Transverse colon (tissue), 4 donors: ENCODE measurements at regions not wholly inside any gene's neighbourhood (a gene's known extent, or its start where the extent isn't known, plus 50 kb on each side); places are given as distances from the start of the nearest gene placed in this dataset.

Source experiments
- DNase-seq: peaks from one replicate; pipeline ENCODE4 v3.0.0-alpha.2; 2019
- H3K27ac ChIP-seq, 4 donors: fragments of 200-600 bp; sonication (generic); 2 replicates each; pipeline ENCODE4 v1.5.1; 2016 to 2018; ENCODE audit warnings: inconsistent platforms in 4 of 4
- H3K27me3 ChIP-seq: fragments of 200-600 bp; sonication (generic); 2 replicates; pipeline ENCODE4 v1.5.1; 2017; ENCODE audit warnings: inconsistent platforms
- H3K36me3 ChIP-seq, 4 donors: fragments of 200-600 bp; sonication (generic); 2 replicates each; pipeline ENCODE4 v1.5.1; 2017 to 2019; ENCODE audit warnings: inconsistent platforms in 4 of 4
- H3K4me1 ChIP-seq, 4 donors: fragments of 200-600 bp; sonication (generic); 2 replicates each; pipeline ENCODE4 v1.5.1; 2017 to 2020; ENCODE audit warnings: inconsistent platforms in 4 of 4
- H3K4me3 ChIP-seq, 4 donors: fragments of 200-600 bp; sonication (generic); 1 replicate in 1 of 4; 2 replicates in 3 of 4; pipeline versions ENCODE4 v1.5.1 to v1.6.1; 2017 to 2019; ENCODE audit warnings: inconsistent platforms in 4 of 4
- H3K9me3 ChIP-seq, 2 donors: fragments of 200-600 bp; sonication (generic); 2 replicates each; pipeline ENCODE4 v1.5.1; 2017 to 2019; ENCODE audit warnings: inconsistent platforms in 2 of 2
- EP300 ChIP-seq: sonication (generic); formaldehyde crosslinking; IDR thresholded peaks from one replicate; pipeline ENCODE4 v1.6.1; 2017; ENCODE audit warnings: antibody characterized with exemption, low read depth
- POLR2A ChIP-seq: fragments of 450-650 bp; IDR thresholded peaks from one replicate; pipeline ENCODE4 v1.6.1; 2016; ENCODE audit warnings: antibody characterized with exemption, mild to moderate bottlenecking, moderate library complexity
- POLR2AphosphoS5 ChIP-seq, 3 donors: sonication (generic); formaldehyde crosslinking; IDR thresholded peaks; one replicate each; pipeline ENCODE4 v1.6.1; 2016; ENCODE audit warnings: antibody characterized with exemption in 3 of 3
- WGBS, 2 donors: methylation state at CpG; one replicate each; pipeline ENCODE4 v1.1.5; 2018; ENCODE audit warnings: low coverage in 1 of 2; 5-methylcytosine and 5-hydroxymethylcytosine counted together
- in situ Hi-C, 4 donors: fragments of 200-750 bp; cut with MboI; loops; one replicate each; pipeline versions ENCODE4 v1.15.0 to v1.15.1; 2017; ENCODE audit warnings: low sequenced_read_pairs in 3 of 4, low pct_ligation_motif_present in 1 of 4, low pct_unique_long_range_greater_than_20kb in 1 of 4
- intact Hi-C: fragments of 100-400 bp; cut with DNase I; formaldehyde crosslinking; loops from one replicate; pipeline ENCODE4 v1.15.1; 2023; ENCODE audit warnings: low total_unique reads
- TF ChIP-seq, protein P1 (sequence below), 5 experiments: fragments of 200-600 bp in 3 of 5; fragments of 450-650 bp in 2 of 5; sonication (generic) in 3 of 5; IDR thresholded peaks; 1 replicate in 2 of 5; 2 replicates in 3 of 5; pipeline ENCODE4 v1.5.1; 2016 to 2017; ENCODE audit warnings: antibody characterized with exemption in 5 of 5, inconsistent platforms in 3 of 5, mild to moderate bottlenecking in 2 of 5, moderate library complexity in 1 of 5

- H3K36me3 ChIP-seq: no peaks in the 10 kb centered on the region
- no peak overlapping the region for H3K4me3 ChIP-seq
- H3K27me3 ChIP-seq: no peaks in the 10 kb centered on the region
- H3K9me3 ChIP-seq: no peaks in the 10 kb centered on the region
- no peak overlapping the region for H3K27ac ChIP-seq
- TF ChIP-seq, protein P1, sequence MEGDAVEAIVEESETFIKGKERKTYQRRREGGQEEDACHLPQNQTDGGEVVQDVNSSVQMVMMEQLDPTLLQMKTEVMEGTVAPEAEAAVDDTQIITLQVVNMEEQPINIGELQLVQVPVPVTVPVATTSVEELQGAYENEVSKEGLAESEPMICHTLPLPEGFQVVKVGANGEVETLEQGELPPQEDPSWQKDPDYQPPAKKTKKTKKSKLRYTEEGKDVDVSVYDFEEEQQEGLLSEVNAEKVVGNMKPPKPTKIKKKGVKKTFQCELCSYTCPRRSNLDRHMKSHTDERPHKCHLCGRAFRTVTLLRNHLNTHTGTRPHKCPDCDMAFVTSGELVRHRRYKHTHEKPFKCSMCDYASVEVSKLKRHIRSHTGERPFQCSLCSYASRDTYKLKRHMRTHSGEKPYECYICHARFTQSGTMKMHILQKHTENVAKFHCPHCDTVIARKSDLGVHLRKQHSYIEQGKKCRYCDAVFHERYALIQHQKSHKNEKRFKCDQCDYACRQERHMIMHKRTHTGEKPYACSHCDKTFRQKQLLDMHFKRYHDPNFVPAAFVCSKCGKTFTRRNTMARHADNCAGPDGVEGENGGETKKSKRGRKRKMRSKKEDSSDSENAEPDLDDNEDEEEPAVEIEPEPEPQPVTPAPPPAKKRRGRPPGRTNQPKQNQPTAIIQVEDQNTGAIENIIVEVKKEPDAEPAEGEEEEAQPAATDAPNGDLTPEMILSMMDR (IDR thresholded peaks at IDR 0.05): no peak
- TF ChIP-seq POLR2A (no peak), POLR2AphosphoS5 (IDR thresholded peaks at IDR 0.05) (no peak), EP300 (no peak)
- 64 to 74% methylated on average over 3 of the region's 3 CpGs for WGBS, 2 donors
- DNase-seq: no peak
- in situ Hi-C loops (no loop called here), intact Hi-C loops (no loop called here)
- no peaks in the 10 kb centered on the region for H3K4me1 ChIP-seq
These were observed 141.4 kb upstream of the PIEZO2 start for GRCh38 chr18:11290786-11291185.

- no peaks in the 10 kb centered on the region for H3K27me3 ChIP-seq
- WGBS, 2 donors: 93% methylated on average over 1 of the region's 1 CpG; no CpG with 5 or more reads in 1 of the 2 donors
- H3K9me3 ChIP-seq: no peaks in the 10 kb centered on the region
- intact Hi-C loops (no loop called here), in situ Hi-C loops (no loop called here)
- no peaks in the 10 kb centered on the region for H3K4me1 ChIP-seq
- DNase-seq: no peak
- H3K27ac ChIP-seq: no peak overlapping the region
- no peaks in the 10 kb centered on the region for H3K36me3 ChIP-seq
- no peak overlapping the region for H3K4me3 ChIP-seq
- TF ChIP-seq, protein P1 (IDR thresholded peaks at IDR 0.05): no peak
- no peak for TF ChIP-seq POLR2AphosphoS5 (IDR thresholded peaks at IDR 0.05)
These were observed 139.9 kb upstream of the PIEZO2 start for GRCh38 chr18:11289248-11289647.

DNA sequence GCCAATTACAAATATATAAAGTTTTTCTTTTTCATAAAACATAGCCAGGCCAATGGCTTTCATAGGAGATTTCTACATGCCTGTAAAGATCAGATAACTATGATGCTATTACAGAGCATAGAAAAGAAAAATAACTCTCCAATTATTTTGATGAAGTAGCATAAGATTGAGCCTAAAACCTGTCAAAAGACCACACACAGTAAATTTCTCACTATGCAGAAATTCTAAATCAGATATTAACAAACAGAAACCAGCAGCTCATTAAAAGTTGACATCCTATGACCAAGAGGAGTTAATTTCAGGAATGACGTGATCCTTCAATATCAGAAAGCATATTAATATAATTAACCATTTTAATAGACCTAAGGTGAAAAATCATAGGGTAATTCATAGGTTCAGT lies 139.0 kb upstream of the PIEZO2 start:
- 67 to 81% methylated on average over 1 of the region's 1 CpG for WGBS, 2 donors
- in situ Hi-C loops: no loop called here

DNA sequence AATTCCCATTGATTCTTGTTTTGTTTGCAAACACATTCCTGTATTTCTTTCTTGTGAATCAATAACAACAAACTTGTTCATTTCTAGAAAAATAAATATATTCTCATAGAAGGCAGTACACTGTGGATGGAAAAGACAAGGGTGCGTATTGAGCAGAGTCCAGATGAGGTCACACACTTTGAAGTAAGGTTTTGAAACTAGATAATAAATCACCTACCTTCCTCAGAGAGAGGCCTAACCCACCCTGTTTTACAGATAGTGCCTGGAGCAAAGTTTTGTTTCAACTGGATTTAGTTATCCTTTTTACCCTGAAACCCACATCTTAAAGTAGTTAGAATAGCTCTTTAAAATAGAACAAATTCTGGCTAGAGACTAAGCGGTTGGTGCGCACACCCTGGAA lies 137.1 kb upstream of the PIEZO2 start:
- Histone ChIP-seq H3K27ac (no peak overlapping the region), H3K36me3 (no peaks in the 10 kb centered on the region), H3K9me3 (no peaks in the 10 kb centered on the region), H3K4me1 (no peaks in the 10 kb centered on the region), H3K27me3 (no peaks in the 10 kb centered on the region), H3K4me3 (no peak overlapping the region)
- 88 to 95% methylated on average over 3 of the region's 3 CpGs for WGBS, 2 donors
- no peak for DNase-seq
- no peak for TF ChIP-seq POLR2AphosphoS5 (IDR thresholded peaks at IDR 0.05)
- TF ChIP-seq EP300: no peak
- TF ChIP-seq POLR2A: no peak
- TF ChIP-seq, protein P1 (IDR thresholded peaks at IDR 0.05): no peak
- intact Hi-C loops: no loop called here
- in situ Hi-C loops: no loop called here

More for the DNA sequence above, 139.0 kb upstream of the PIEZO2 start:
- H3K36me3 ChIP-seq: no peaks in the 10 kb centered on the region
- DNase-seq: no peak
- no peak overlapping the region for H3K4me3 ChIP-seq
- no peaks in the 10 kb centered on the region for H3K9me3 ChIP-seq
- TF ChIP-seq POLR2A (no peak), POLR2AphosphoS5 (IDR thresholded peaks at IDR 0.05) (no peak), EP300 (no peak)
- TF ChIP-seq, protein P1 (IDR thresholded peaks at IDR 0.05): no peak
- no peak overlapping the region for H3K27ac ChIP-seq
- no peaks in the 10 kb centered on the region for H3K4me1 ChIP-seq
- no peaks in the 10 kb centered on the region for H3K27me3 ChIP-seq
- intact Hi-C loops: no loop called here
